IMR-90 (cell line): ENCODE measurements at regions not wholly inside any gene's neighbourhood (a gene's known extent, or its start where the extent isn't known, plus 50 kb on each side); places are given as distances from the start of the nearest gene placed in this dataset.

Experiments used
- ATAC-seq: fragments of 200-7000 bp; cut with Tn5 transposase; 2 replicates; pipeline ENCODE4 v1.9.1; 2020; ENCODE audit warnings: low read depth, mild to moderate bottlenecking, moderate library complexity
- BruUV-seq: library from RNA; stranded (reverse); fragments of 400-500 nt; replicated peaks from 2 replicates; lab custom pipeline; 2021; lab: Mats Ljungman, UMichigan
- CTCF ChIA-PET: fragments of 300-600 bp; formaldehyde crosslinking; extraction: SDS; loops from one replicate; lab custom pipeline; 2021; ENCODE audit warnings: antibody characterized with exemption; lab: Yijun Ruan, JAX
- POLR2A ChIA-PET: fragments of 300-600 bp; sonication (Branson Sonifier 250); formaldehyde crosslinking; loops from one replicate; lab custom pipeline; 2022; ENCODE audit warnings: antibody characterized with exemption; ENCODE audit not compliant: unreplicated experiment; lab: Charles Lee
- DNase-seq: peaks from one replicate; pipeline ENCODE4 v3.0.0; 2013
- H2AFZ ChIP-seq: replicated peaks from 2 replicates; pipeline ENCODE3; 2013; ENCODE audit warnings: low read length, mild to moderate bottlenecking; ENCODE audit not compliant: poor library complexity
- H2AK5ac ChIP-seq: 2 replicates; pipeline ENCODE4 v1.6.1; 2013; ENCODE audit warnings: low read depth, low read length, inconsistent platforms
- H2AK9ac ChIP-seq: replicated peaks from 2 replicates; pipeline ENCODE3; 2013; ENCODE audit warnings: mild to moderate bottlenecking, low read depth, low read length, moderate library complexity; ENCODE audit not compliant: poor library complexity
- H2BK120ac ChIP-seq: 2 replicates; pipeline ENCODE4 v1.6.1; 2013; ENCODE audit warnings: low read depth, low read length, inconsistent platforms
- H2BK15ac ChIP-seq: 3 replicates; pipeline ENCODE4 v1.6.1; 2013; ENCODE audit warnings: low read depth, low read length, inconsistent platforms
- H2BK20ac ChIP-seq: 2 replicates; pipeline ENCODE4 v1.6.1; 2013; ENCODE audit warnings: low read depth, mild to moderate bottlenecking, inconsistent platforms, low read length, moderate library complexity
- H2BK5ac ChIP-seq: 2 replicates; pipeline ENCODE4 v1.6.1; 2013; ENCODE audit warnings: mild to moderate bottlenecking, low read depth, low read length, inconsistent platforms; ENCODE audit not compliant: poor library complexity, severe bottlenecking
- H3K14ac ChIP-seq: replicated peaks from 2 replicates; pipeline ENCODE4 v1.6.1; 2013; ENCODE audit warnings: low read depth, low read length, inconsistent platforms
- H3K18ac ChIP-seq: 2 replicates; pipeline ENCODE4 v1.6.1; 2013; ENCODE audit warnings: low read depth, low read length, control low read depth
- H3K23ac ChIP-seq: 2 replicates; pipeline ENCODE4 v1.6.1; 2013; ENCODE audit warnings: low read depth, low read length, inconsistent platforms
- H3K27ac ChIP-seq: 2 replicates; pipeline ENCODE4 v1.5.1; 2013; ENCODE audit warnings: mild to moderate bottlenecking, control low read depth, low read length; ENCODE audit not compliant: insufficient read depth
- H3K27me3 ChIP-seq: 2 replicates; pipeline ENCODE4 v1.6.1; 2013; ENCODE audit warnings: low read length; ENCODE audit not compliant: control insufficient read depth, insufficient read depth
- H3K36me3 ChIP-seq: 2 replicates; pipeline ENCODE4 v1.6.1; 2013; ENCODE audit warnings: low read length, mixed read lengths; ENCODE audit not compliant: control insufficient read depth, insufficient read depth
- H3K4ac ChIP-seq: 2 replicates; pipeline ENCODE4 v1.6.1; 2013; ENCODE audit warnings: low read depth, low read length, inconsistent platforms
- H3K4me1 ChIP-seq: 2 replicates; pipeline ENCODE4 v1.6.1; 2013; ENCODE audit warnings: low read length, mixed read lengths; ENCODE audit not compliant: control insufficient read depth, insufficient read depth
- H3K4me2 ChIP-seq: 2 replicates; pipeline ENCODE4 v1.6.1; 2013; ENCODE audit warnings: low read depth, mild to moderate bottlenecking, control low read depth, low read length, moderate library complexity
- H3K4me3 ChIP-seq: 2 replicates; pipeline ENCODE4 v1.5.1; 2013; ENCODE audit warnings: low read depth, mild to moderate bottlenecking, control low read depth, low read length, moderate library complexity; ENCODE audit not compliant: insufficient read depth
- H3K56ac ChIP-seq: 2 replicates; pipeline ENCODE4 v1.6.1; 2013; ENCODE audit warnings: low read length, inconsistent platforms; ENCODE audit not compliant: insufficient read depth; ENCODE audit errors: extremely low read depth
- H3K79me1 ChIP-seq, 2 experiments: 2 replicates each; pipeline ENCODE4 v1.6.1; 2013; ENCODE audit warnings: low read length in 2 of 2, inconsistent platforms in 1 of 2, low read depth in 1 of 2
- H3K9ac ChIP-seq: 2 replicates; pipeline ENCODE4 v1.6.1; 2013; ENCODE audit warnings: low read depth, low read length, control low read depth
- H3K9me1 ChIP-seq: 2 replicates; pipeline ENCODE4 v1.6.1; 2013; ENCODE audit warnings: low read length, inconsistent platforms; ENCODE audit not compliant: insufficient read depth
- H3K9me3 ChIP-seq: 2 replicates; pipeline ENCODE4 v1.6.1; 2013; ENCODE audit warnings: low read length; ENCODE audit not compliant: control insufficient read depth, insufficient read depth
- H4K20me1 ChIP-seq: 2 replicates; pipeline ENCODE4 v1.6.1; 2013; ENCODE audit warnings: low read length, inconsistent platforms; ENCODE audit not compliant: insufficient read depth
- H4K5ac ChIP-seq: 2 replicates; pipeline ENCODE4 v1.6.1; 2013; ENCODE audit warnings: mild to moderate bottlenecking, low read depth, low read length, control low read depth
- H4K8ac ChIP-seq, 2 experiments: 2 replicates each; pipeline ENCODE4 v1.6.1; 2013; ENCODE audit warnings: low read depth in 2 of 2, low read length in 2 of 2, control low read depth in 1 of 2, inconsistent platforms in 1 of 2
- H4K91ac ChIP-seq: 2 replicates; pipeline ENCODE4 v1.6.1; 2013; ENCODE audit warnings: low read depth, low read length, inconsistent platforms; ENCODE audit not compliant: insufficient read depth
- BHLHE40 ChIP-seq: fragments of 150-350 bp; IDR thresholded peaks from 2 replicates; pipeline ENCODE4 v1.6.1; 2016; ENCODE audit warnings: mild to moderate bottlenecking, low read depth, low read length
- CEBPB ChIP-seq: IDR thresholded peaks from 2 replicates; pipeline ENCODE4 v1.6.1; 2012; ENCODE audit warnings: low read depth, low read length, improper control_type of control experiment
- CHD1 ChIP-seq: IDR thresholded peaks from 2 replicates; pipeline ENCODE4 v1.6.1; 2012; ENCODE audit warnings: low read depth, low read length, improper control_type of control experiment
- FOS ChIP-seq: fragments of 150-350 bp; IDR thresholded peaks from 2 replicates; pipeline ENCODE4 v1.6.1; 2016; ENCODE audit warnings: low read depth, low read length
- MAFK ChIP-seq: IDR thresholded peaks from 2 replicates; pipeline ENCODE4 v1.6.1; 2012; ENCODE audit warnings: low read depth, low read length, improper control_type of control experiment
- MAZ ChIP-seq: IDR thresholded peaks from 2 replicates; pipeline ENCODE4 v1.6.1; 2012; ENCODE audit warnings: low read depth, mild to moderate bottlenecking, low read length, improper control_type of control experiment, moderate library complexity, borderline replicate concordance
- MXI1 ChIP-seq: IDR thresholded peaks from 2 replicates; pipeline ENCODE4 v1.6.1; 2012; ENCODE audit warnings: low read depth, mild to moderate bottlenecking, low read length, moderate library complexity, borderline replicate concordance
- NFE2L2 ChIP-seq: fragments of 150-350 bp; IDR thresholded peaks from 2 replicates; pipeline ENCODE4 v1.6.1; 2016; ENCODE audit warnings: low read depth, mild to moderate bottlenecking, low read length
- POLR2A ChIP-seq: IDR thresholded peaks from 2 replicates; pipeline ENCODE4 v1.6.1; 2012; ENCODE audit warnings: mild to moderate bottlenecking, low read depth, low read length
- RAD21 ChIP-seq: IDR thresholded peaks from 2 replicates; pipeline ENCODE4 v1.6.1; 2012; ENCODE audit warnings: low read length, improper control_type of control experiment
- RCOR1 ChIP-seq: IDR thresholded peaks from 2 replicates; pipeline ENCODE4 v1.6.1; 2012; ENCODE audit warnings: mild to moderate bottlenecking, low read length, improper control_type of control experiment; ENCODE audit not compliant: insufficient replicate concordance
- RFX5 ChIP-seq: IDR thresholded peaks from 2 replicates; pipeline ENCODE4 v1.8.0; 2012; ENCODE audit warnings: low read depth, mild to moderate bottlenecking, low read length, moderate library complexity
- SMC3 ChIP-seq: fragments of 150-350 bp; IDR thresholded peaks from 2 replicates; pipeline ENCODE4 v1.6.1; 2016; ENCODE audit warnings: low read depth, mild to moderate bottlenecking, antibody characterized with exemption, low read length, moderate library complexity
- WGBS, 2 experiments: methylation state at CpG; one replicate each; pipeline versions ENCODE4 v1.1.5 to v1.1.7; 2013; ENCODE audit warnings: missing lambda C conversion rate in 2 of 2; ENCODE audit not compliant: insufficient read length in 1 of 2; ENCODE audit errors: extremely low coverage in 2 of 2; 5-methylcytosine and 5-hydroxymethylcytosine counted together
- dilution Hi-C: fragments of 300-500 bp; cut with HindIII; formaldehyde crosslinking; loops from one replicate; pipeline ENCODE4 v1.14.3; 2018; ENCODE audit warnings: low sequenced_read_pairs; ENCODE audit not compliant: unreplicated experiment
- in situ Hi-C: fragments of 300-500 bp; cut with MboI; formaldehyde crosslinking; loops from 3 replicates; pipeline ENCODE4 v1.14.3; 2019; ENCODE audit warnings: low sequenced_read_pairs, inconsistent platforms, mixed read lengths
- intact Hi-C: fragments of 100-400 bp; cut with micrococcal nuclease; formaldehyde crosslinking; loops from 2 replicates; pipeline ENCODE4 v1.10.0; 2022
- TF ChIP-seq, protein P1 (sequence below): conservative IDR thresholded peaks from 2 replicates; pipeline ENCODE4 v1.5.1; 2012; ENCODE audit warnings: mild to moderate bottlenecking, low read depth, low read length, improper control_type of control experiment
- TF ChIP-seq, protein P2 (sequence below): fragments of 150-350 bp; IDR thresholded peaks from 2 replicates; pipeline ENCODE4 v1.6.1; 2016; ENCODE audit warnings: low read depth, mild to moderate bottlenecking, low read length, moderate library complexity, borderline replicate concordance
- TF ChIP-seq, protein P3 (sequence below): fragments of 150-350 bp; IDR thresholded peaks from 2 replicates; pipeline ENCODE4 v1.6.1; 2017; ENCODE audit warnings: mild to moderate bottlenecking, antibody characterized with exemption, low read length, low read depth

DNA sequence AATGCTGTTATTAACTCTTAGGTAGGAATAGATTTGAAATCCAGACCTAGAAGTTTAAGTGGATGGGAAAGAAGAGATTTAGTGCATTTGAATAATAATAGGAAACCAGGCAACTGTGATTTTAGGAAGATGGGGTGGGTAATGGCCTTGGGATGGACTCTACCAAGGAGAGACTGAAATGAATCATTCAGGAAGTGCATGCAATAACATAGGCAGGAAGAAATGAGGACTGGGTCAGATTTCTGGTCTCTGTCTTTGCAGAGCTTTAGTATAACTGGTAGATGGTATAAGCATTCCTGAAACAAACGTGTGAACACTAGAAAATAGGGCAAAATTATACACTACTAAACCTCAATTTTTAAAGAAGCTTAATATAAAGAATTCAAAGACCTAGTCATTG, 274.4 kb upstream of the CLINT1 start:
- intact Hi-C loops (no loop called here), in situ Hi-C loops (no loop called here), dilution Hi-C loops (no loop called here)
- Histone ChIP-seq H3K4ac (no peak overlapping the region), H3K56ac (no peak overlapping the region), H3K9ac (no peak overlapping the region), H2AFZ (no peak overlapping the region), H3K9me1 (no peaks in the 10 kb centered on the region), H3K4me3 (no peak overlapping the region), H3K9me3 (no peaks in the 10 kb centered on the region), H2BK120ac (no peak overlapping the region), H3K14ac (no peak overlapping the region), H3K79me1 (no peaks in the 10 kb centered on the region), H2AK9ac (no peak overlapping the region), H4K20me1 (no peaks in the 10 kb centered on the region), H3K27me3 (no peaks in the 10 kb centered on the region), H4K5ac (no peak overlapping the region), H3K27ac (no peak overlapping the region), H3K4me1 (no peaks in the 10 kb centered on the region), H4K91ac (no peak overlapping the region), H2BK20ac (no peak overlapping the region), H2BK15ac (no peak overlapping the region), H2BK5ac (no peak overlapping the region), H4K8ac (no peak overlapping the region), H3K18ac (no peak overlapping the region), H3K23ac (no peak overlapping the region), H3K4me2 (no peak overlapping the region), H2AK5ac (no peak overlapping the region), H3K36me3 (no peaks in the 10 kb centered on the region)
- TF ChIP-seq, protein P1, sequence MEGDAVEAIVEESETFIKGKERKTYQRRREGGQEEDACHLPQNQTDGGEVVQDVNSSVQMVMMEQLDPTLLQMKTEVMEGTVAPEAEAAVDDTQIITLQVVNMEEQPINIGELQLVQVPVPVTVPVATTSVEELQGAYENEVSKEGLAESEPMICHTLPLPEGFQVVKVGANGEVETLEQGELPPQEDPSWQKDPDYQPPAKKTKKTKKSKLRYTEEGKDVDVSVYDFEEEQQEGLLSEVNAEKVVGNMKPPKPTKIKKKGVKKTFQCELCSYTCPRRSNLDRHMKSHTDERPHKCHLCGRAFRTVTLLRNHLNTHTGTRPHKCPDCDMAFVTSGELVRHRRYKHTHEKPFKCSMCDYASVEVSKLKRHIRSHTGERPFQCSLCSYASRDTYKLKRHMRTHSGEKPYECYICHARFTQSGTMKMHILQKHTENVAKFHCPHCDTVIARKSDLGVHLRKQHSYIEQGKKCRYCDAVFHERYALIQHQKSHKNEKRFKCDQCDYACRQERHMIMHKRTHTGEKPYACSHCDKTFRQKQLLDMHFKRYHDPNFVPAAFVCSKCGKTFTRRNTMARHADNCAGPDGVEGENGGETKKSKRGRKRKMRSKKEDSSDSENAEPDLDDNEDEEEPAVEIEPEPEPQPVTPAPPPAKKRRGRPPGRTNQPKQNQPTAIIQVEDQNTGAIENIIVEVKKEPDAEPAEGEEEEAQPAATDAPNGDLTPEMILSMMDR = no peak
- TF ChIP-seq RAD21 = no peak
- TF ChIP-seq POLR2A = no peak
- no peak for TF ChIP-seq MXI1
- TF ChIP-seq, protein P2, sequence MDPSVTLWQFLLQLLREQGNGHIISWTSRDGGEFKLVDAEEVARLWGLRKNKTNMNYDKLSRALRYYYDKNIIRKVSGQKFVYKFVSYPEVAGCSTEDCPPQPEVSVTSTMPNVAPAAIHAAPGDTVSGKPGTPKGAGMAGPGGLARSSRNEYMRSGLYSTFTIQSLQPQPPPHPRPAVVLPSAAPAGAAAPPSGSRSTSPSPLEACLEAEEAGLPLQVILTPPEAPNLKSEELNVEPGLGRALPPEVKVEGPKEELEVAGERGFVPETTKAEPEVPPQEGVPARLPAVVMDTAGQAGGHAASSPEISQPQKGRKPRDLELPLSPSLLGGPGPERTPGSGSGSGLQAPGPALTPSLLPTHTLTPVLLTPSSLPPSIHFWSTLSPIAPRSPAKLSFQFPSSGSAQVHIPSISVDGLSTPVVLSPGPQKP = no peak
- TF ChIP-seq RCOR1 = no peak
- TF ChIP-seq, protein P3, sequence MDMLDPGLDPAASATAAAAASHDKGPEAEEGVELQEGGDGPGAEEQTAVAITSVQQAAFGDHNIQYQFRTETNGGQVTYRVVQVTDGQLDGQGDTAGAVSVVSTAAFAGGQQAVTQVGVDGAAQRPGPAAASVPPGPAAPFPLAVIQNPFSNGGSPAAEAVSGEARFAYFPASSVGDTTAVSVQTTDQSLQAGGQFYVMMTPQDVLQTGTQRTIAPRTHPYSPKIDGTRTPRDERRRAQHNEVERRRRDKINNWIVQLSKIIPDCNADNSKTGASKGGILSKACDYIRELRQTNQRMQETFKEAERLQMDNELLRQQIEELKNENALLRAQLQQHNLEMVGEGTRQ = no peak
- TF ChIP-seq BHLHE40 = no peak
- TF ChIP-seq CEBPB = no peak
- no peak for TF ChIP-seq MAZ
- TF ChIP-seq NFE2L2 = no peak
- TF ChIP-seq CHD1 = no peak
- no peak for TF ChIP-seq MAFK
- TF ChIP-seq RFX5 = no peak
- no peak for TF ChIP-seq SMC3
- no peak for TF ChIP-seq FOS
- ChIA-PET CTCF (interaction anchor here (1.0 kb wide), 1 partner anchor 30 kb away, joined by 3 read pairs; no protein-coding TSS in a partner anchor), POLR2A (no interaction called here)
- DNase-seq (no peak), ATAC-seq (no peak)
- BruUV-seq = no TSS peak
- no CpG with 5 or more reads among the region's 1 CpG for WGBS, 2 experiments
